ENCODE measurements at regions not wholly inside any gene's neighbourhood (a gene's known extent, or its start where the extent isn't known, plus 50 kb on each side); places are given as distances from the start of the nearest gene placed in this dataset.

- no peak for TF ChIP-seq POLR2AphosphoS2 (IDR thresholded peaks at IDR 0.05; ENCODE audit: low read length)
Measured at GRCh38 chr2:105954891-105955290, 210.2 kb downstream of the NCK2 start (continued).

GRCh38 chr2:105953942-105954341, 209.2 kb downstream of the NCK2 start:
- BruUV-seq (replicated peaks), result no TSS peak
- TF ChIP-seq MGA (IDR thresholded peaks at IDR 0.05), result no peak
- TF ChIP-seq RHOXF2B (CRISPR knock-in tag; conservative IDR thresholded peaks at IDR 0.05), result no peak
- TF ChIP-seq WHSC1 (IDR thresholded peaks at IDR 0.05; ENCODE audit: low read length), result no peak
- TF ChIP-seq MAX (CRISPR knock-in tag; IDR thresholded peaks at IDR 0.05), result no peak
- no peak for TF ChIP-seq RFX1 (IDR thresholded peaks at IDR 0.05)
- TF ChIP-seq BMI1 (IDR thresholded peaks at IDR 0.05; ENCODE audit: low read length), result no peak
- TF ChIP-seq TFE3 (CRISPR knock-in tag; IDR thresholded peaks at IDR 0.05), result no peak
- TF ChIP-seq RUNX1 (IDR thresholded peaks at IDR 0.05; ENCODE audit: low read depth), result no peak

More at GRCh38 chr2:105953942-105954341, 209.2 kb downstream of the NCK2 start:
- H2AFZ ChIP-seq (ENCODE audit: low read depth, low read length), result no peak overlapping the region
- H3K9ac ChIP-seq (ENCODE audit: insufficient read depth in 1 of 2, low read depth in 2 of 2, low read length in 2 of 2), result no peak overlapping the region
- WGBS (ENCODE audit: insufficient coverage, low coverage, missing lambda C conversion rate), result 2% methylated on average over 4 of the region's 4 CpGs
- H4K20me1 ChIP-seq (replicated peaks; ENCODE audit: control insufficient read depth, insufficient read depth, low read length), result no peaks in the 10 kb centered on the region; the same call in 1 of the 2 replicates
- H3K4me3 ChIP-seq, result no peak overlapping the region
- ChIA-PET CTCF (ENCODE audit: low intra/inter-chr PET ratio) (no interaction called here), POLR2A (interaction anchor here (1.2 kb wide), 1 partner anchor 14 kb away, joined by 3 read pairs; no protein-coding TSS in a partner anchor)
- FAIRE-seq, result no peak
- no peaks in the 10 kb centered on the region for H3K36me3 ChIP-seq (ENCODE audit: control insufficient read depth, insufficient read depth, low read length)
- H3K4me1 ChIP-seq (replicated peaks in 1 of 2; ENCODE audit: control insufficient read depth in 2 of 2, insufficient read depth in 2 of 2, low read length in 2 of 2), result no peaks in the 10 kb centered on the region; a peak in 1 of 5 replicates
- H3K9me3 ChIP-seq (replicated peaks; ENCODE audit: control insufficient read depth, insufficient read depth, low read depth, low read length), result no peaks in the 10 kb centered on the region
- intact Hi-C loops (cut with micrococcal nuclease) (no loop called here), in situ Hi-C loops (cut with MboI) (no loop called here)
- H3K27ac ChIP-seq (ENCODE audit: extremely low read depth, low read depth, low read length), result no peak overlapping the region
- peaks cover 4 to 36% of the 10 kb centered on the region in 2 experiments for H3K27me3 ChIP-seq (ENCODE audit: control insufficient read depth in 2 of 2, insufficient read depth in 2 of 2, low read length in 2 of 2)
- H3K9me1 ChIP-seq (ENCODE audit: control insufficient read depth, insufficient read depth, low read length), result no peaks in the 10 kb centered on the region
- no peaks in the 10 kb centered on the region for H3K79me2 ChIP-seq (ENCODE audit: control insufficient read depth, insufficient read depth, low read length)
- no peak for DNase-seq (ENCODE audit: extremely low read depth in 1 of 4, low spot score in 3 of 4)
- ATAC-seq, result no peak
- no peak overlapping the region for H3K4me2 ChIP-seq (ENCODE audit: insufficient read depth, low read length)
